GM18499 (cell line): ENCODE measurements at regions not wholly inside any gene's neighbourhood (a gene's known extent, or its start where the extent isn't known, plus 50 kb on each side); places are given as distances from the start of the nearest gene placed in this dataset.
"Not testable (repeated sequence)": the region's sequence is repeated elsewhere in the genome, so short reads cannot be mapped to it uniquely, and the experiment has no call there.

ENCODE experiments used
- ATAC-seq: cut with Tn5 transposase; IDR thresholded peaks from one replicate; pipeline ENCODE4 v1.9.1; 2021; ENCODE audit warnings: moderate number of reproducible peaks; ENCODE audit not compliant: insufficient read depth, unreplicated experiment

DNA sequence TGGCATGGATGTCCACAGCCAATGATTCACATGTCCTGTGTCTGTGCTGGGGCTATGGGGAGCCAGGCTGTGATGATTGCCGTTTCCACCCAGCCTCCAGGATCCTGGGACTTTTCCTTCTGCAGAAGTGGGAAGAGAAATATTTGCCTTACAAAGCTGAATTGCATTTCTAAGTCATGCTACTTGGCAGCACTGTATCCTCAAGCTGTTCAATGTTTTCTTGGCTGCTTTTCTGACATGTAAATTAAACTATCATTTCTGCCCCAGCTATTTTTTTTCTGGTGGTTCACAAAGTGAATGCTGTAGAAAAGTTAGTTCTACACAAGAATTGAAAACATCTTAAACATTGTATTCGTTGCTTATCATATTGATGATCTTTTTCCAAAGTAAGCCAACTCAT is 51.9 kb upstream of the TCERG1L start:
- ATAC-seq, result no peak

DNA sequence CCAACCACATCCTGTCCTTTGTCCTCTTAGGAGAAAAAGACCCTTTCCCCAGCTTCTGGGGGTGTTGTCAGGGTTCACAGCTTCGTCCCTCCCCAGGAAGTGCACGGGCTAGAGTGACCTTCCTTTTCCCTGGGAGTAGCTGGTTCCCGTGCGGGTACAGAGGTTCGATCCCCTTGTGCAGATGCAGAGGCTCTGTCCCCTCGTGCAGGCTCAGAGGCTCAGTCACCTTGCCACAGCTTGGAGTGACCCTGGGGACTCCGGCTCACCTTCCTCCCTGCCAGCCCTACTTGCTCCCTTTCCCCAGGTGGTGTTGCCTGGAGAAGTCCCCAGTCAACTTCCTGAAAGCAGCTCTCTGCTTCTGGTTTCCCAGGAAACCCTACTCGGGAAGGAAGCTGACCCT is 60.0 kb upstream of the TCERG1L start:
- no peak for ATAC-seq

DNA sequence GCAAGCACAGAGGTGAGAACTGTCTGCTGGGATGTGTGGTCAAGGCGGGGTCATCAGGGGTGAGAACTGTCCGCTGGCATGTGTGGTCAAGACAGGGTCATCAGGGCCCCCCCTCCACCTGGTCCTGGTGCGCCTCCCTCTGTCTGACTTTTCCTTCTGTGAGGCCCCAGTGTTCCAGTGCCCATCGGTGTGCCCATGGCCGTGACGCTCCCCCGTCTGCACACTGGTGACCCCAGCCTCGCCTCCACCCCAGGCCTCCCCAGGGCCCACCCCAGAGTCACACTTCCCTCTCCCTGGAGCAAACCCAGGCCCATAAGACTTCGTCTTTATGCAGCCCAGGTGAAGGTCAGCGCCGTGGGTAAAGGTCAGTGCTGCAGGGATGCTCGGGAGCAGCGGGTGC is 70.1 kb upstream of the TCERG1L start:
- ATAC-seq, result no peak

DNA sequence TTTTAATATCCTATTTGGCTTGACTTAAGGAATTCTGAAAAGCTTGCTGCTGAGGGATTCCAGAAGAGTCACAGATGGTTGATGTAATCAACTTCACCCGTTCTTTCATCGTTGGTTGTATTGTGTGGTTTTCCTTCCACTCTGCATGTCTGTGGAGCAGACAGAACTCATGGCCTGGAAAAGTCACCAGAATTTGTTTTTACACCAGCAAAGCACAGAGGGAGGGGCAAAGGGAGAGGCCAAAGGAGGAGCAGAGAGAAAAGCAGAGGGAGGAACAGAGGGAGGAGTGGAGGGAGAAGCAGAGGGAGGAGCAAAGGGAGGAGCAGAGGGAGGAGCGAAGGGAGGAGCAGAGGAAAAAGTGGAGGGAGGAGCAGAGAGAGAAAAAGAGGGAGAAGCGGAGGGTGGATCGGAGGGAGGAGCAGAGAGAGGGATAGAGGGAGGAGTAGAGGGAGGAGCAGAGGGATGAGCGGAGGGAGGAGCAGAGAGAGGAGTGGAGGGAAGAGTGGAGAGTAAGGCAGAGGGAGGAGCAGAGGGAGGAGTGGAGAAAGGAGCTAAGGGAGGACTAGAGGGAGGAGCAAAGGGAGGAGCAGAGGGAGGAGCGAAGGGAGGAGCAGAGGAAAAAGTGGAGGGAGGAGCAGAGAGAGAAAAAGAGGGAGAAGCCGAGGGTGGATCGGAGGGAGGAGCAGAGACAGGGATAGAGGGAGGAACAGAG is 73.8 kb upstream of the TCERG1L start:
- ATAC-seq, result not testable (repeated sequence)

DNA sequence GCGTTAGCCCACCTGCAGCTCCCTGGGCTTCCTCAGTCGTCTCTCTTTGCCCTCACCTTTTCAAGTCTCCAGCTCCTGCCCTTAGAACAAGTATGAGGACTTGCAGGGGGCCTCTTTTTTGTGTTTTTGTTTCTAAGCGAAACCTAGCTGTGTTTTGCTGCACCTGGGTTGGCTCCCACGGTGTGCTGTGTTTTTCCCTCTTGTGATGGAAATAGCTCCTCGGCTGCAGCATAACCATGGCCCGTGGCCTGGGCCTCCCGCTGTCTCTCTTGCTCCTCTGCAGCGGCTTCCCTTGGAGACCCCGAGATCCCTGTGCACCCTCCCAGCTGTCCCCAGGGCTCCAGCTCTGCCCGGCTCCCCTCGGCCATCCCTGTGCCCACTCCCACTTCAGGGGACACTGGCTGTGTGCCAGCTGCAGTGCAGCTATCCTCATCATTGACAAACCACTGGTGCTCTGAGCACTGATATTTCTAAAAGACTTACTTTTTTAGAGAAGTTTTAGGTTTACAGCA is 75.6 kb upstream of the TCERG1L start:
- ATAC-seq, result no peak

DNA sequence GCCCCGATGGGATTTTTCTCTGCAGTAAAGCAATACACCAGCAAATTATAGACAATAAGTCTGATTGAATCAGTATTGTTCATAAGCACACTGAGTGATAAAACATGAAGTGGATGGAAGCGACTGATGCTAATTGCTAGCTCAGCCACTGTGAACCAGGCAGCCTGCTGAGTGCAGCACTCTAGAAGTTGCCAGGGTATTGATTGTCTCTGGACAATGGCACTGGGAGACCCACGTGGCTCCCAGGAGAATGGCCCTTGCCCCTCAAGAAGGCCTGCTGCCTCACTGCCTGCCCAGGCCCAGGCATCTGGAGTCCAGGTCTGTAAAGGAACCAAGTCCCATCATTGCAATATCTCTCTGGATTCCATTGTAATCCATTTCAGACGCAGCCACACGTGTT is 80.4 kb upstream of the TCERG1L start:
- ATAC-seq, result no peak

DNA sequence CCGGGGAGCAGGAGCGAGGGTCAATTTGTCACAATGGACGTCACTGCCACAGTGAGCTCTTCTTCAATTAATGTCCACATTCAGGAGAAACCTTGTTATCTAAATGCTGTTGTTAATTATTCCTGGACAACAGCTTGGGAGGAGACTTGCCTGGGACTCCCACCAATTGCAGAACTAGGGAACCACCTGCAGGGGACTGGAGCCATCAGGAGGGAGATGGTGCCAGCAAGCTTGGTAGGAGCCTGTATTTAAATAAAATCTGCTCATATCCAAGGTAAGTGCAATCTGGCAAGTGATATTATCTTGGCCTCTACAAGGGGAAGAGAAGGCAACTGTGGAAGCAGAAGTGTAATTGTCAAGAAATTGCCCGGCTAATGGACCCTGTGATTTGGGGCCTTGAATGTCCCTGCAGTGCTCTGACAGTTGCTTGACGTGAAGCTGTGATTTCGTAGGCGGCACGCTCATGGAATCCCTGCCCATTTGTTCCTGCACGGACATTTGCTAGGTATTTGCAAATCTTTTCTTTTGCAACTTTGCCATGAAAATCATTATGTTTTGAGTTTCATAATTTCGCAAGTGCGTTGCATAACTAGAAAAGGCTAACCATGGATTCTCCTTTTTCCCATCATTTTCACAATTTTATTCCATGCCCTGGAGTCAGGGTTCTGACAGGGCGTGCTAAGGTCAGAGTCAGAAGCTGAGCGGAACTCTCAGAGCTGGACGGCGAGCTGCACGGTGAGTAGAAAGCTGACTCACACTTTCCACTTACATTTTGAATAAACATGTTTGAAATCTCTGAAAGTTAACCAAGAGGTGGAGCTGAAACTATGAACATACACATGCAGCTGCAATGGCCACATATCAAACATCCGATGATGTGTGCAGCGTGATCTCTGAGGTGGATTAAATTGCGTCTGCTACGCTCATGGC is 84.9 kb upstream of the TCERG1L start:
- no peak for ATAC-seq

- no peak for ATAC-seq
Measured at GRCh38 chr10:131398166-131398565, 86.6 kb upstream of the TCERG1L start.

DNA sequence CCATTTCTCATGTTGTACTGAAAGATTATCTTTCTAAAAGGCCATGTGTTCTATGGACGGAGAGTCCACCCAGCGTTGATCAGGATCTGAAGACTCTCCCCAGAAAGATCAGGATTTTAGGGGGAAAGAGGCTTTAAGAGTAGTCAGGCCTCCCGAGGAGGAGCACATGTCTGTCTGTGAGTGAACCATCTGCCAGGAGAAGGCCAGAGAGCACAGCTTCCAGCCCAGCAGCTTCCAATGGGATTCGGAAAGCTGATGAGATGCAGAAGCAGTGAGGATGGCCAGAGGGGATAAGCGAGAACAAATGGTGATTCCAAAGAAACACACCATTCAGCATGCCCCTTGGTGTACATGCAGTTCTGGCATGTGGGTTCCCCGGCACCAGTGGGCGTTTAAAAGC is 88.5 kb upstream of the TCERG1L start:
- ATAC-seq, result no peak

GRCh38 chr10:131400513-131400912 is 89.0 kb upstream of the TCERG1L start:
- no peak for ATAC-seq

DNA sequence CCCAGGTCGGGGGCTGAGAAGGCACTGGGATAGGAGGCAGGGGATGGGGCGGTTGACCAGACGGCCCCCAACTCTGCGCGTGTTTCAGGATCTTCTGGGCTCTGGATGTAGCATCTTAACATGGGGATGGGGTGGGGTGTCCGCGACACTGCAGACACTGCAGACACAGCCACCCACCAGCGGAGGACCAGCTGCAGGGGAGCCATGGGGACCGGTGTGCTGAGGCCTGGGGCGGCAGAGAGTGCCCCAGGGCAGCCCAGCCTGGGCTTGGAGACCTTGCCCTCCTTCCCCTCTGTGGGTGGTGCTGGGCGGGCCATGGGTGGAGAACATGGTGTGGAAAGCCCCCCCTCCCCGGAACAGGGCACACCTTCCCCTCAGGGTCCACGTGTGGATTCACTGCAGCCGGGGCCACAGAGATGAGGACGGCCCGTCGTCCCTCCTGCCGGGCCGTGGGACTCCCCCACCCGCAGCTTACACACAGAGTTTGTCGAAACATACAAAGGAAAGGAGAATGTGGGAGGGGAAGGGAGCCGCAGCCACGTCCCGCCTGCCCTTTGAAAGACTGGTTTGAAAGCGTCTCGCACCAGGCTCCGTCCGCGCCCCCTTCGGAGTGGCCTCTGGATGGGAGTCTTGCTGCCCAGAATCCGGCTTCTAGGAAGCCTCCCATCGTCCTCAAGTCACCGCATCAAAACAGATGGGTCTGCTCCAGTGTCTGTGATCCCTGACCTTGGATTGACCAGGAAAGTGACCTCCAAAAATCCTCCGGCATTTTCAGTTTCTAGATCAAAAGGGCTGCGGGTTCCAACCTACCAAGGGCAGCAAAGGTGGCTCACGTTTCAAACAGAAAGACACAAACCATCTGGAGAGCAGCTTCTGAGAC is 91.5 kb upstream of the TCERG1L start:
- no peak for ATAC-seq

- no peak for ATAC-seq
Measured at GRCh38 chr10:131403936-131404335, 92.4 kb upstream of the TCERG1L start.

- no peak for ATAC-seq
Measured at GRCh38 chr10:131404886-131405285, 93.4 kb upstream of the TCERG1L start.

DNA sequence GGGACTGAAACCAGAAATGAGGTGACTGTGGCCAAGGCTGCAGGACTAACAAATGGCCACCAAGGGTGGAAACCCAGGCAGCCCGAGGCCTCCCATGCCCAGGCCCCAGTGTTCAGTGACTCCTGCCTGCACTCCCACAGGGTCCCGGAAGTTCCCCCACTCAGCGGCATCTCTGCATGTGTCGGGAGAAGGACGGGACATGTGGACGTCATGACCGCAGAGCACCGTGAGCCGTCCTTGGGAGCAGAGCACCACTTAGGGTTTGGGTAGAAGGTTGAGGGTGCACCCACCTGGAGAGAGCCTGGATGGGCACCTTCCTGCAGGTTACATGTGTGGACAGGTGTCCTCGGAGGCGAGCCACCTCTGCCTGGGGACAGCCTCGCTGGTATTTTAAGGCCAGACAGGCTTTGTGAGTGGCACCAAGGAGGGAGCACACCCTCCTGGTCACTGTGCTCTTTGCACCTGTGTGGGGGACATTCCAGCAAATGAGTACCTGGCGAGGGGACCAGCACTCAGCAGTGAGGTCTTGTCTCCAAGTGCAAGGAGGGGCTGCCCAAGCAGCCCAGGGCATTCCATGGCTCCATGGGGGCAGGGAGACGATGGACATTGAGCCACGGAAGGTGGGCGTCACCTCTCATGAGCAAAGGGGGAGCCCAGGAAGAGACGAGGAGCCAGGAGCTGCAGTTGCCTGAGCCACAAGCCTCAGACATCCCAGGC is 95.3 kb upstream of the TCERG1L start:
- no peak for ATAC-seq

GRCh38 chr10:131418681-131419080 is 107.2 kb upstream of the TCERG1L start:
- no peak for ATAC-seq

- ATAC-seq, result no peak
Measured at GRCh38 chr10:131419797-131420196, 108.3 kb upstream of the TCERG1L start.

DNA sequence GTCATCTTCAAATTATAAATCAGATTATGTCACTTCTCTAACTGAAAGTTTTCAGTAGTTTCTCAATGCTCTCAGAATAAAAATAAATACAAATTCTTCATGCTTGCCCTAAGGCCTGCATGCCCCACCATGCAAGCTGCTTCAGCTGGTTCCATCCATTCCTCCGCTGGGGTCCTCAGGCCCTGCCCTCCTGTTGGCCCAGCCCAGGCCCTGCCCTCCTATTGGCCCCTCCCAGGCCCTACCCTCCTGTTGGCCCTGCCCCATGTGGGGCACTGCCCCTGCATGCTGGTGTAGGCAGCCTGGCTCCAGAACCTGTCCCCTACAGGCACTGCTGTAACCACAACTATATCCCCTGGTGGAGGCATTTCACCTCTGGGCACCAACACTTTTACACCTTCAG is 109.3 kb upstream of the TCERG1L start:
- ATAC-seq, result no peak

- no peak for ATAC-seq
Measured at GRCh38 chr10:131421381-131421780, 109.9 kb upstream of the TCERG1L start.

GRCh38 chr10:131422731-131423130 is 111.2 kb upstream of the TCERG1L start:
- ATAC-seq, result no peak

GRCh38 chr10:131424053-131424452 is 112.5 kb upstream of the TCERG1L start:
- ATAC-seq, result no peak
